HG03432 (cell line): ENCODE measurements at regions not wholly inside any gene's neighbourhood (a gene's known extent, or its start where the extent isn't known, plus 50 kb on each side); places are given as distances from the start of the nearest gene placed in this dataset.

Source experiments
- ATAC-seq: cut with Tn5 transposase; IDR thresholded peaks from one replicate; pipeline ENCODE4 v1.9.1; 2021; ENCODE audit warnings: mild to moderate bottlenecking, moderate library complexity; ENCODE audit not compliant: unreplicated experiment

DNA sequence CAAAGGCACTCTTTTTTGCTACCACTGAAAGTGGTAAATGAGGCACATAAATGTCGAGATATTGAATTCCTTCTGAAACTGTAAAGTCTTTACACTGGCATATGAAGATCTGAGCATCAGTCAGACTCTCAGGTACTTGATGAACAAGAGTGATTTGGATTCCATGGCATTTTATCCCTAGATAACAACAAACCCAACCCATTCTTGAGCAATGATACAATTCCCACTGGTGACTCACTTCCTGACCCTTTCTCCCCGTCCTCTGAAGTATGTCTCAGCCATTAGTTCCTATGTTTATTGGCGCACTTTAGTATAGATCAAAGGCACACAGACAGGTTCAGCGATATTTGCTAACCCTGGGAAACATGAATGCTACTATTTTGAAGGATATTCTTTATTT lies 147.0 kb upstream of the RBFOX1 start:
- ATAC-seq: no peak

DNA sequence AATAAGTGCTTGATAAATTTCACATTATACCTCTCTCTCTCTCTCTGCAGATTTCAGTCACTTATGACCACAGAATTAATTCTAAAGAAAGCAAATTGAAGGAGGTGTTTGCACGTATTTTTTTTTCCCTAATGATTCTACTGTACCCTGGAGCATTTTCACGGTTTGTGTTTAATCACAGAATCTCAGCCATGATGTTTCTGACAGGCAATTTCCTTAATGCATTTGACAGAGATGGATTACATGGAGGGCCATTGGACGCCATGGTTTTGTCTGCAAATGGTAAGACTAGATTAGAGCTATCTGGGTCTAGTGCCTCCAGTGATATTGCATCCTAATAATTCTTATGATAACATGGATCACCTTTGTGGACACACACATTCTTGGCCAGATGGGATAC lies 147.5 kb upstream of the RBFOX1 start:
- ATAC-seq: no peak

DNA sequence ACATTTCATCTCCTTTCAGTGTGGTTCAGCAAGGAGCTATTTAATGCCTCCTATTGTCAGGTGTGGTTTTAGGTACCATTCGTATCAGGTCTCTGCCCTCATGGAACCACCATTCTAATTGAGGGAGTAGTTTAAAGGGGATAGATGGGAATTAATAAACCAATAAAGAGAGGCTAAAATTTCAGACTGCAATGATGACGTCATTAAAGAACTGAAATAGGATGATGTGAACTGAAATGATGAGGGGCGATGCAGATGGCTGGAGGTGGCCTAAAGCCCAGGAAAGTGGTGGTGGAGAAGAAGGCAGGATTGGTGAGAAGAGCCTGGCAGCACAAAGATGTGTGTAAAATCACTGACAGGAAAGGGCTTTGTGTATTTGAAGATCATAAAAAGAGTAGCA lies 148.9 kb upstream of the RBFOX1 start:
- no peak for ATAC-seq

DNA sequence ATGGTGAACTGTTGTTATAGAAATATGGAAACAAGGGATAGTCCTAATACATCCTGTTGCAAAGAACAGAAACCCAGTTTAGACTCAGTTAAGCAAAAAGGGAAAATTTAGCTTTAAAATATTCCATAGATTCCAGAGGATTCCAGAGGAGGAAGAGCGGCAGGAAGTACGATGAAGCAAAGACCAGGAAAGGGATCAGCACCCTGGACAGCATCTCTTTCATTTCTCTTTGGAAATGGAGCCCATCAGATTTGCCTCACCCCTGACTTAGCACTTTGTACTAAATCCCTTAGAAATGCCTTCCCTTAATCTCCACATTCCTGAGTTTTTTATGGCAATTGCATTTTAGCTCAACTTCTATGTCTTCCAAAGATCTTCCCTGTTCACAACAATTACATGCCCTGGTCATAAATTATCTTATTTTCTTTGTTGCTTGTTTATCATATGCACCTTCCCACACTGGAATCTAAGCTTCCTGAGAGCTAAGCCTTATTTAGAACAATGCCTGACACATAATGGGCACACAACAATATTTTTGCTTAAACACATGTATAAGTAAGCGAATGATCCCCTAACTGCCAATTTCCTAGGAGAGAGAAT lies 150.0 kb upstream of the RBFOX1 start:
- ATAC-seq: no peak

DNA sequence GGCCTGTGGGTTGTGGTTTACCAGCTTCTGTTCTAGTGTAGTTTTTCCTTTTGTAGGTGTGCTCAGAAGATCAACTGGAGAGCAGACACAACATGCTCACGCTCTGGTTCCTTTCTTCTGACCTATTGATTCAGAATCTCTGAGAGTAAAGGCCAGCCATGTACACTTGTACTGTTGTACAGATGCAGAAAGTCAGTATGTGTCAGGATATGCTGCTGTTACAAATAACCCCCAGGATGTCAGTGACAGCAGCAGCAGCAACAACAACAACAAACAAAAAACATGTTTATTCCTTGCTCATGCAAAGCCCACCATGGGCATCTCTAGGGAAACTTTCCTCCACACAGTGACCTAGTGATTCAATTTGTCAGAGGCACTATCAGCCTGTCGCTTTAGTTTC lies 154.8 kb upstream of the RBFOX1 start:
- ATAC-seq: no peak

DNA sequence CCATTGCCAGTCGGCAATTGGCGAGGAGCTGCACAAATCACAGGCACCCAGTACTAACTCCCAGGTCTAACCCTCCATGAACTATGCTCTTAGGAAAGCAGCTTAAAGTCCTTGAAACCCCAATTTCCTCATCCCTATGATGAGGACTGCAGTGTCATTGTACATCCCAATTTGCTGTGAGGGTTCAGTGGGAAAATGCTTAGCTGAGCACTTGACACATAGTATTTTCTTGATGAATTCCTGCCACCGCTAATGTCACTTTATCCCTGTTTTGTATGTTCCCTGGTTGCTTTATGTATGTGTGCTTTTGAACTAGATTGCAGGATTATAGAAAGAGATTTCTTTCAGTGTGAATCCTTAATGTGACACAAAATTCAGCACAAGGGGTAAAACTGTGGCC lies 161.5 kb upstream of the RBFOX1 start:
- no peak for ATAC-seq

DNA sequence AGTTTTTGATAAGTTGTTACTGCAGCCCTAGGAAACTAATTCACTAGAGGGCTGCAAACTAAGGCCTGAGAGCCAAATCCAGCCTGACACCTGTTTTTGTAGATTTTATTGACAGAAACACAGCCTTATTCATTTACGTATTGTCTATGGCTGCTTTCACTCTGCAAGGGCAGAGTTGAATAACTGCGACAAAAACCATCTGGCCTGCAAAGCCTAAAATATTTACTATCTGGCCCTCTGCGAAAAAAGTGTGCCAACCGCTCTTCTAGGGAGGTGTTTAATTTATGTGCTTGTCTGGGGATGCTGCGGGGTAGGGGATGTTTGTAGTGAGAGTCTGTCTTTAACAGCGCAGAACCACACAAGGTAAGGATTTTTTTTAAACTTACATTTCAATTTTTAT lies 165.0 kb upstream of the RBFOX1 start:
- ATAC-seq: no peak

DNA sequence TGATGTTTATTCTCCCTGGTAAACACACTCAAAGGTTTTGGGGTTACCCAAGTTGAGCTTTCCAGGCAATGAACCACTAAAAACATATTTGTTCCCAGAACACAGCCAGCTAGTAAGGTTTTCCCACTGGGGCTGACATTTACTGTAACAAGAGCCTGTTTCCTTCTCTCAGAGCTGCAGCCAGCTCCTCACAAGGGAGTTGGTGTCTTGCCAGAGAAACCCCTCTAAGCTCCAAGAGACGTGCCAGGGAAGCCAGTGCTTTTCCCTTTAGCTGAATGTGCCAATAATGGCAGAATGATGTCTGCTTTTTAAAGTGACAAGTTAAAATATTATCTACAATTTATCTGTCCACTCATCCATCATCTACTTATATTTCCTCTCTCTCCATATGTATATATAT lies 170.8 kb upstream of the RBFOX1 start:
- ATAC-seq: no peak

DNA sequence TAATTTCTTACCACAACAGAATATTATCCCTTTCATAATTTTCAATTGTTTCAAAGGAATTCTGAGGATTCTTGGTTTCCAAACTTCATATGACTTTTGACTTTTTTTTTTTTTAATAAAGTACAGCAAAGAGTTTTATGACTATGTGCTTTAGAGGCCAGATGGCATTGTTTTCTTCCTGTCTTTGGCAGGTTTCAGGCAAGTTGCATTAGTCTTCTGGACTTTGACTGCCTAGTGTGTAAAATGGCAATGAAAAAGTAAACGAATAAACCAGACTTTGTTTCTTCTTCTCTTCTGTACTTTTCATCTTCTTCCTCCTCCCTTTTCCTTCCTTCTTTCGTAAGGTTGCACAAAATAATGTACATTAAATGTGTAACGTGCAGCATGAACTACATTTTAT lies 172.6 kb upstream of the RBFOX1 start:
- no peak for ATAC-seq

DNA sequence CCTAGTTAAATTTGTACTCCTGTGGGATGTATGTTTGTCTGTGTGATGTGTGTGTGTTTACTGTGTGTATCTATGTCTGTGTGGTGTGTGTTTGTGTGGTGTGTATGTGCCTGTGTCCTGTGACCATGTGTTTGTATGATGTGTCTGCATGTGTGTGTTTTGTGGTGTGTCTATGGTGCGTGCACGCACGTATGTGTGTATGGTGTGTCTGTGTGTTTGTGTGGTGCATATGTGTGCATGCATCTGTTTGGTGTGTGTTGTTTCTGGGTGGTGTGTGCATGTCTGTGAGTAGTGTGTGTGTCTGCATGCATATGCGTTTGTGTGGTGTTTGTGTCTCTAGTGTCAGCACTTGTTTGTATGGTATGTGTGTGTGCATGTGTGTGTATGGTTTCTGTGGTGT lies 174.2 kb upstream of the RBFOX1 start:
- ATAC-seq: no peak

DNA sequence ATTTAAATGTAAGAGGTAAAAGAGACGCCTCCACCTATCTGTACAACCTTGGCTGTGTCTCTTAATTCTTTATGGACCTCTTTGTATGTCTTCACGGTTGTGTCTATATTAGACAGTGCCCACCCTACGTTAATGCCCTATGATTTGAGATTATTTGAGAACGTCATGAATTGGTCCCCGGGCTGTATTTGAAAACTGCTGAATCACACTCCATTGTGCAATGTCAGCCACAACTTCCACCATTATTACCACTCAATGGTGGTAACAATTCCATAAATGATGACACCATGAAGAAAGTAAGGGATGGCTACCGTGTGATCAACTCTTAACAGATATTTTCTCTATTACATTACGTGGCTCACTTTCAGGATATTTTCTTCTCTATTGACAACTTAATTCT lies 182.4 kb upstream of the RBFOX1 start:
- no peak for ATAC-seq

DNA sequence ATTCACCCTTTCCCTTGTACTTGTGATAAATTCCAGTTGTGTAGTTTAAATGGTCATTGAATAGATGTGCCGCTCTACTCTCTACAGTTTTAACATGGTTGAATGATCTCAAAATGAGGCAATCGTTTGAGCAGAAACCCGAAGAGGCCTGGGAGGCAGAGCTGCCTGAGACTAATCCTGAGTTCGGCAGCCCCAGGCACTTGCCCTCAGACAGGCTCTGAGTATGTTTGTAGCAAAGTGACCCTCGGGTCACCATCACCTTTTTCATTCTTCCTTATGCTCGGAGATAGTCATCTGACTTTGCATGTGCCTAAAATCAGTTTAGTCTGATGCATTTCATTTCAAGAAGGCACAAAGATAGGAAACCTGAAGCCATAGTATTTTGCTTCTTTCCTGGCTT lies 184.0 kb upstream of the RBFOX1 start:
- no peak for ATAC-seq

DNA sequence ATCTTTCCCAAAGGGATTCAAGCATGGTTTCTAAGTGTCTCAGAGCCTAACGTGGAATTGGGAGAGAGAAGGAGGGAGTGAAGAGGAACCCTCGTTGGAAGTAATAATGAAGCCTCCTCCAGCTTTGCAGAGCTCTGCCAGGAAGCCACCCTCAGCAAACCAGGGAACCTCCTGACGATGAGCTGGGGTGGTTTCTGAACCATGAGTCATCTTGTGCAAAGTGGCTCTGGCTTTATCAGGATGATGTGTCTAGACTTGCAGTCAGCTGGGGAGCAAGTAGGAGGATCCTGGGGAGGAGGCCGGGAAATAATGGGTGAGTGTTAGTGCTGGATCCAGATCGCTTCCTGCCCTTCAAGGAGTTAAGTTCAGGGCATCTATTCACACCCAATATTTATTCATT lies 191.7 kb upstream of the RBFOX1 start:
- no peak for ATAC-seq

DNA sequence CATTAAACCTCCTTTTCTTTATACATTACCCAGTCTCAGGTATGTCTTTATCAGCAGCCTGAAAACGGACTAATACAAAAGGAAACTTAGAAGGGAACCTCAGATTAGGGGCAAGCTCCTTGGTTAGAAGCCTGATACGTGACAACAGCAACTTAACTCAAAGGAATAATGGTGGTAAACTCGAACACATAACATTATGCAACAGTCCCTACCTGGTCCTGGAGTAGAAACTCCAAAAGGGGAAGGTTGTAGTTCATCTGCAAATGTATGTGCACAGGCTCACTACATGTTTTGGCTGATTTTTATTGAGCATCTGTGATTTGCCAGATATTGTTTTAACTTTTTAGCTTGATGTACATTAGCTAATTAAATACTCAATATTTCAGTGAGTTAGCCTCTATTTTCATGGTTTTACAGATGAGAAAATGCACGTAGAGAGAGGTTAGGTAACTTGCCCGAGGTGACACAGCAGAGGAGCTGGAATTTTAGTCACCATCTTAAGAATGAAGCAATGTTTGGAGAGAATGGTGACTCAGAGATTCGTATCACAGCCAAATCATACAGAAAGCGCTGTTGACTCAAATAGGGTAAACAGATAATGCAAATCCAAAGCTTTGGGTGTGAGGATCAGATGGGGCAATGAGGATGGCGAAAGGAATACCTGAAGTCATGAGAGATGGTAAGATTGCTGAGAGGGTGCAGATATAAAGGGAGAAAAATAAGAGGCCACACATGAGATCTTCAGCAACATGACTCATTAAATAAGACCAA lies 194.9 kb upstream of the RBFOX1 start:
- no peak for ATAC-seq

DNA sequence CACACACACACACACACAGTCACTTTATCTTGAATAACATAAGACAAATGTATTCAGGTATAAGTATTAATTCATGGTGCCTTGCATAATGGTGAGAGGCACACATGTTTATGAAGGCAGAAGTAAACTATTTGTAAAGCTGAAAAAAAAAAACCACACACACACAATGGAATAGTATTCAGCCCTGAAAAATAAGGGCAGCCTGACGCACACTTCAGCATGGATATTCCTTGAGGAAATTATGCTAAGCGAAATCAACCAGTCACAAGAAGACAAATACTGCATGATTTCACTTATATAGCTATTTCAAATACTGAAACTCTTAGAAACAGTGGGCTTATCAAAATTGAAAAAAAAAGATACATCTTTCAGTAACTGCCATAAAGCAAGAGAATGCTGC lies 200.2 kb upstream of the RBFOX1 start:
- no peak for ATAC-seq

DNA sequence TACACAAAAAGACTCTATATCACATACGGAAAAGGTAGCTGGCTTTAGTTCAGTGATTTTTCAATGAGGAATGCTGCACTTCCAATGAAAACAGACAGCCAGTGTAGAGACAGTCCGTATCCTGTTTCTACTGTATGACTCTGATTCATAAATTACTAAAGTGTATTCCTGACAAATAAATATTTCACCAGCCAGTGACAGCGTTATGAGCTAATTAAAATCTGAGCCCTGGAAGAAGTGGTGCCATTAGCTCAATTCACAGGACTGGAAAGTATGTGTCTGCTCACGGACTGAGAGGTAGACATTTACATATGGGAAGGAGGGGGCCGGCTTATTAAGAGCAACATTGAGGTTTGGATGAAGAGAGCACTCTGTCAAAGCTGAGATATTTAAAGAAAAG lies 207.9 kb upstream of the RBFOX1 start:
- ATAC-seq: no peak

DNA sequence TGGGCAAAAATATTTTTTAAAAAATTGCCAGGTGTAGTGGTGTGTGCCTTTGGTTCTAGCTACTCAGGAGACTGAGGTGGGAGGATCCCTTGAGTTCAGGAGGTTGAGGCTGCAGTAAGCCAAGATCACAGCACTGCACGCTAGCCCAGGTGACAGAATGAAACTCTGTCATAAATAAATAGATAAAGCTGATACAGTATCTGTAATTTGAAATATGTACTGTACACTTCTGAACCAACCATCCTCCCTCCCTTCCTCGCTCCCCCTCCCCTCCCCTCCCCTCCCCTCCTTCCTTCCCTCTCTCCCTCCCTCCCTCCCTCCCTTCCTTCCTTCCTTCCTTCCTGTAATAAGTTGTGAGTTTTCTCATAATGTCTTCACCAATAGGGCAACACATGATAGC lies 208.4 kb upstream of the RBFOX1 start:
- no peak for ATAC-seq

DNA sequence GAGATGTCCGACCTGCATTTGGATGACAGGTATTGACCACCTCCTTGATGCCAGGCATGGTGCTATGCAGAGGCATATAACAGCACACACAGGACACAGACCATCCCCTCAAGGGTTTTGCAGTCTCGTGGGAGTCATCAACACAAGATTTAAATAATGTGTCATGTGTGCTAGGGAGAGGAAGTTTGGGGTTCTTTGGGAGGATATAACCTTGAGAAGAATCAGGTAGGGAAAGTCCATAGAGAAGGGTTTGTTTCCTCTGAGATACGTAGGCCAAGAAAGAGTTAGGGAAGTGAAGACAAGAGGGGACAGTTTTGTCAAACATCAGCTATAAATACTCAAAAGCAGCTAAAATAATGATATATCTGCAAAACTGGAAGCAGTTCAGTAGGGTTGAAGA lies 215.9 kb upstream of the RBFOX1 start:
- ATAC-seq: no peak

DNA sequence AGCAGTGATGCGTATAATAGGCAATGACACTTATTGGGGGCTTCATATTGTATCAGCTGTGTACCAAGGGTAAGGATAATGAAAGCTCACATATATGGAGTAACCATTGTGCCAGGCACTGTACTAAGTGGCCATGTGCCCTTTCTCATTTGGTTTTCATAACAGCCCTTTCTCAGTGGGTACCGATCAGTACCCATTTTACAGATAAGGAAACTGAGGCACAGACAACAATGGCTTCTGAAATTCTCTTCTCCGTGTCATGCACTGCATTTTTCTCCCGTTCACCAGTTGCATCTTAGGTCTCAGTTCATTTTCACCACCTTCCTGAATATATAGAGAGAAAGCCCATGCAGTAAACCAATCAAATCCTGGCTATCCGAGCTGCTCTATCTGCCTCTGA lies 216.7 kb upstream of the RBFOX1 start:
- no peak for ATAC-seq

DNA sequence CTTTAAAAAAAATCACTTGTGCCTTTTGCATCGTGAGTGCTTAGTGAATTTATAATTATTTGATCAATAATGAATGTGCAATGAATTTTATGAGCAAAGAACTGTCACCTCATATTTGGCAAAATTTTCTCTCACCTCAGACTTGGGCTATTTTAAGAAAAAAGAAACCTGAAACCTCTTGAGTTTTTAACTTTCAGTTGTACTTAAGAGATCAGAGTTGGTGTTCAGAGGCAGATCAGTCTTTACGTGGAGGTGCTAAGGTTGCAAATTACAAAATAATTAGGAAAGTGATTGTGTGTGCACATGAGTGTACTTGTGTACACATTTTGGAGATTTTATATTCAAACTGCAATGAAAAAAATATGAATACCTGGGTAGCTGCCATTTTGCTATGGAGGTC lies 218.7 kb upstream of the RBFOX1 start:
- no peak for ATAC-seq

DNA sequence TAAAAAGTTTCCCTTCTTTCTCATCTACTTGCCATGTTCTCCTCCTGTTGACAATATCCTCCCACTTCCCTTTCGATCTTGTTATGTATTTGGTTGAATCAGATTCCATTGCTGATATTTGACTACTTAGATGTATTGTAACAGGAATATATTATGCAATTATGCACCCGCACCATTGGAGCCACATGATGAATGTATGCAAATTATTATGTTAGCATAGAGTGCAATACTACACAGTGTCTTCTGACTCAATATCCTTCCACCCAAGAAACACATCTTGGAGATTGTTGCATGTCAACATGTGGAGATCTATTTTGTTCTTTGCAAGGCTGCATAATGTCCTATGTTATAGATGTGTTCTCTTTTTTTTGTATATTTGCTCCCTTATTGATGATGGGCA lies 219.2 kb upstream of the RBFOX1 start:
- ATAC-seq: no peak

DNA sequence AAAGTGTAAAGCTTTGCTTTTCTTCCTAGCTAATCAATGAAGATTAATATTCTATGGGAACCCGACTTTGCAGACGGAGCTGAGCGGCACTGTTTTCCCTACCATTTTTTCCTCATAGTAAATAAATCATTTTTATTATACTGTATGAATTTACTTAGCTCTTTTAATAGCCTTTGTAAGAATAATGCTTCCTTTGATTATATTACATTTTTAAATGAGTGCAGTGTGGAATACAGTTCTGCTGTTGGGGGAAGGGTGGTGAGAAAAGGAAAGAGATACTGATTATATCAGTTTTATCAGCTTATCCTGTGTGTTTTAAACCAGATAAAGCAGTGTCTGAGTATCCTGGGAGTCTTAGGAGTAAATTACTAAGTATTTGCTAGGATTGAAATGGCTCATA lies 221.4 kb upstream of the RBFOX1 start:
- no peak for ATAC-seq

DNA sequence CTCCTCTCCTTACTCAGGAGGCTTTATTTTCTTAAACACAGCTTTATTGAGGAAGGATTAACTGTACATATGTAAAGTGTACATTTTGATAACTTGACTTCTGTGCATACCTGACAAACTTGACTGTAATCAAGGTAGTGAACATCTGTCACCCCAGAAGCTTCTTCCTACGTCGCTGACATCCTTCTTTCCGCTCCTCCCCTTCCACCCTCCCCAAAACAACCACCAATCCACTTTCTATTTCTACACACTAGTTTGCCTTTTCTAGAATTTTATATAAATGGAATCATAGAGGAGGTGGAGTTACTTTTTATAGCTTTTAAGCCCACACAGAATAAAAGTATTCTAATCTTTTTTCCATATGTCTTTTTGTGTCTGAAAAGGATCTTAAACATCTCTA lies 225.2 kb upstream of the RBFOX1 start:
- ATAC-seq: no peak
